ENCODE measurements at regions not wholly inside any gene's neighbourhood (a gene's known extent, or its start where the extent isn't known, plus 50 kb on each side); places are given as distances from the start of the nearest gene placed in this dataset.

GRCh38 chr15:100788418-100789105 is 91.1 kb upstream of the ALDH1A3 start:
- no peak overlapping the region for H3K4me3 ChIP-seq (ENCODE audit: low read depth, low read length)
- H3K36me3 ChIP-seq (ENCODE audit: control insufficient read depth in 2 of 2, insufficient read depth in 1 of 2, low read length in 2 of 2), result no peaks in the 10 kb centered on the region
- H3K27ac ChIP-seq (ENCODE audit: extremely low read depth, low read depth, low read length), result no peak overlapping the region
- ChIA-PET CTCF (interaction anchor here (0.5 kb wide), 1 partner anchor 83 kb away, joined by 4 read pairs; no protein-coding TSS in a partner anchor), POLR2A (no interaction called here)
- H3K9me3 ChIP-seq (ENCODE audit: control insufficient read depth, insufficient read depth, low read depth, low read length), result no peaks in the 10 kb centered on the region
- no peaks in the 10 kb centered on the region for H3K4me1 ChIP-seq (ENCODE audit: control insufficient read depth, insufficient read depth, low read length)
- TF ChIP-seq ZNF302 (tag by site-specific recombination; IDR thresholded peaks at IDR 0.05; ENCODE audit: low read depth) (no peak), KLF16 (tag by site-specific recombination; IDR thresholded peaks at IDR 0.05) (no peak), ZNF350 (tag by site-specific recombination; IDR thresholded peaks at IDR 0.05) (no peak), ZNF488 (tag by site-specific recombination; IDR thresholded peaks at IDR 0.05) (no peak), ZNF677 (tag by site-specific recombination; IDR thresholded peaks at IDR 0.05) (no peak), ZNF37A (tag by site-specific recombination; IDR thresholded peaks at IDR 0.05) (no peak), KLF8 (tag by site-specific recombination; IDR thresholded peaks at IDR 0.05) (no peak), ZNF24 (tag by site-specific recombination; IDR thresholded peaks at IDR 0.05) (no peak), ZNF660 (tag by site-specific recombination; IDR thresholded peaks at IDR 0.05) (no peak), ZSCAN16 (tag by site-specific recombination; IDR thresholded peaks at IDR 0.05) (no peak), ZNF223 (tag by site-specific recombination; IDR thresholded peaks at IDR 0.05) (no peak)
- TF ChIP-seq, protein P1, sequence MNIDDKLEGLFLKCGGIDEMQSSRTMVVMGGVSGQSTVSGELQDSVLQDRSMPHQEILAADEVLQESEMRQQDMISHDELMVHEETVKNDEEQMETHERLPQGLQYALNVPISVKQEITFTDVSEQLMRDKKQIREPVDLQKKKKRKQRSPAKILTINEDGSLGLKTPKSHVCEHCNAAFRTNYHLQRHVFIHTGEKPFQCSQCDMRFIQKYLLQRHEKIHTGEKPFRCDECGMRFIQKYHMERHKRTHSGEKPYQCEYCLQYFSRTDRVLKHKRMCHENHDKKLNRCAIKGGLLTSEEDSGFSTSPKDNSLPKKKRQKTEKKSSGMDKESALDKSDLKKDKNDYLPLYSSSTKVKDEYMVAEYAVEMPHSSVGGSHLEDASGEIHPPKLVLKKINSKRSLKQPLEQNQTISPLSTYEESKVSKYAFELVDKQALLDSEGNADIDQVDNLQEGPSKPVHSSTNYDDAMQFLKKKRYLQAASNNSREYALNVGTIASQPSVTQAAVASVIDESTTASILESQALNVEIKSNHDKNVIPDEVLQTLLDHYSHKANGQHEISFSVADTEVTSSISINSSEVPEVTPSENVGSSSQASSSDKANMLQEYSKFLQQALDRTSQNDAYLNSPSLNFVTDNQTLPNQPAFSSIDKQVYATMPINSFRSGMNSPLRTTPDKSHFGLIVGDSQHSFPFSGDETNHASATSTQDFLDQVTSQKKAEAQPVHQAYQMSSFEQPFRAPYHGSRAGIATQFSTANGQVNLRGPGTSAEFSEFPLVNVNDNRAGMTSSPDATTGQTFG (tag by site-specific recombination; IDR thresholded peaks at IDR 0.05; ENCODE audit: borderline replicate concordance), result no peak
- TF ChIP-seq, protein P2, sequence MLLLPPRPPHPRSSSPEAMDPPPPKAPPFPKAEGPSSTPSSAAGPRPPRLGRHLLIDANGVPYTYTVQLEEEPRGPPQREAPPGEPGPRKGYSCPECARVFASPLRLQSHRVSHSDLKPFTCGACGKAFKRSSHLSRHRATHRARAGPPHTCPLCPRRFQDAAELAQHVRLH (tag by site-specific recombination; IDR thresholded peaks at IDR 0.05), result no peak

DNA sequence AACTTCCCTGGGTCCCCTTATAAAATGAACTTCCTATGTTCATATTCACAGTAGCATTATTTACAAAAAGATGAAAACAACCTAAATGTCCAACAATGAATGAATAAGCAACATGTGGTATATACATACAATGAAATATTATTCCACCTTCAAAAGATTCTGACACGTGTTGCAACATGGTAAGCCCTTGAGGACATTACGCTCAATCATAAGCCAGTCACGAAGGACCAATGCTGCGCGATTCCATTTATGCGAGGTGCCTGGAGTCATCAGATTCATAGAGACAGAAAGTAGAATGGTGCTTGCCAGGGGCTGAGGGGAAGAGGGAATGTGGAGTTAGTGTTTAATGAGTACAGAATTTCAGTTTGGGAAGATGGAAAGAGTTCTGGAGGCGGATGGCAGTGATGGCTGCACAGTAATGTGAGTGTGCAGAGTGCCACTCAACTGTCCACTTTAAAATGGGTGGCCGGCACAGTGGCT is 88.8 kb upstream of the ALDH1A3 start:
- H3K27ac ChIP-seq (ENCODE audit: extremely low read depth, low read depth, low read length), result no peak overlapping the region
- CTCF ChIA-PET, result interaction anchor here (0.7 kb wide), 1 partner anchor 885 kb away, joined by 3 read pairs; no protein-coding TSS in a partner anchor
- no peak for TF ChIP-seq ZNF175 (tag by site-specific recombination; IDR thresholded peaks at IDR 0.05)
- no peak for TF ChIP-seq SCRT2 (tag by site-specific recombination; IDR thresholded peaks at IDR 0.05)
- TF ChIP-seq, protein P3, sequence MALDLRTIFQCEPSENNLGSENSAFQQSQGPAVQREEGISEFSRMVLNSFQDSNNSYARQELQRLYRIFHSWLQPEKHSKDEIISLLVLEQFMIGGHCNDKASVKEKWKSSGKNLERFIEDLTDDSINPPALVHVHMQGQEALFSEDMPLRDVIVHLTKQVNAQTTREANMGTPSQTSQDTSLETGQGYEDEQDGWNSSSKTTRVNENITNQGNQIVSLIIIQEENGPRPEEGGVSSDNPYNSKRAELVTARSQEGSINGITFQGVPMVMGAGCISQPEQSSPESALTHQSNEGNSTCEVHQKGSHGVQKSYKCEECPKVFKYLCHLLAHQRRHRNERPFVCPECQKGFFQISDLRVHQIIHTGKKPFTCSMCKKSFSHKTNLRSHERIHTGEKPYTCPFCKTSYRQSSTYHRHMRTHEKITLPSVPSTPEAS (tag by site-specific recombination; IDR thresholded peaks at IDR 0.05), result no peak
- TF ChIP-seq ZNF311 (tag by site-specific recombination; IDR thresholded peaks at IDR 0.05; ENCODE audit: borderline replicate concordance), result no peak
- TF ChIP-seq, protein P4, sequence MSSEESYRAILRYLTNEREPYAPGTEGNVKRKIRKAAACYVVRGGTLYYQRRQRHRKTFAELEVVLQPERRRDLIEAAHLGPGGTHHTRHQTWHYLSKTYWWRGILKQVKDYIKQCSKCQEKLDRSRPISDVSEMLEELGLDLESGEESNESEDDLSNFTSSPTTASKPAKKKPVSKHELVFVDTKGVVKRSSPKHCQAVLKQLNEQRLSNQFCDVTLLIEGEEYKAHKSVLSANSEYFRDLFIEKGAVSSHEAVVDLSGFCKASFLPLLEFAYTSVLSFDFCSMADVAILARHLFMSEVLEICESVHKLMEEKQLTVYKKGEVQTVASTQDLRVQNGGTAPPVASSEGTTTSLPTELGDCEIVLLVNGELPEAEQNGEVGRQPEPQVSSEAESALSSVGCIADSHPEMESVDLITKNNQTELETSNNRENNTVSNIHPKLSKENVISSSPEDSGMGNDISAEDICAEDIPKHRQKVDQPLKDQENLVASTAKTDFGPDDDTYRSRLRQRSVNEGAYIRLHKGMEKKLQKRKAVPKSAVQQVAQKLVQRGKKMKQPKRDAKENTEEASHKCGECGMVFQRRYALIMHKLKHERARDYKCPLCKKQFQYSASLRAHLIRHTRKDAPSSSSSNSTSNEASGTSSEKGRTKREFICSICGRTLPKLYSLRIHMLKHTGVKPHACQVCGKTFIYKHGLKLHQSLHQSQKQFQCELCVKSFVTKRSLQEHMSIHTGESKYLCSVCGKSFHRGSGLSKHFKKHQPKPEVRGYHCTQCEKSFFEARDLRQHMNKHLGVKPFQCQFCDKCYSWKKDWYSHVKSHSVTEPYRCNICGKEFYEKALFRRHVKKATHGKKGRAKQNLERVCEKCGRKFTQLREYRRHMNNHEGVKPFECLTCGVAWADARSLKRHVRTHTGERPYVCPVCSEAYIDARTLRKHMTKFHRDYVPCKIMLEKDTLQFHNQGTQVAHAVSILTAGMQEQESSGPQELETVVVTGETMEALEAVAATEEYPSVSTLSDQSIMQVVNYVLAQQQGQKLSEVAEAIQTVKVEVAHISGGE (tag by site-specific recombination; conservative IDR thresholded peaks at IDR 0.05; ENCODE audit: low read depth), result no peak
- TF ChIP-seq ZSCAN16 (tag by site-specific recombination; IDR thresholded peaks at IDR 0.05), result no peak
- no peak for TF ChIP-seq ZNF433 (tag by site-specific recombination; IDR thresholded peaks at IDR 0.05; ENCODE audit: low read depth)
- TF ChIP-seq KLF8 (tag by site-specific recombination; IDR thresholded peaks at IDR 0.05), result no peak
- no peak for TF ChIP-seq ZNF488 (tag by site-specific recombination; IDR thresholded peaks at IDR 0.05)
- TF ChIP-seq RBAK (tag by site-specific recombination; IDR thresholded peaks at IDR 0.05), result no peak
- TF ChIP-seq, protein P5, sequence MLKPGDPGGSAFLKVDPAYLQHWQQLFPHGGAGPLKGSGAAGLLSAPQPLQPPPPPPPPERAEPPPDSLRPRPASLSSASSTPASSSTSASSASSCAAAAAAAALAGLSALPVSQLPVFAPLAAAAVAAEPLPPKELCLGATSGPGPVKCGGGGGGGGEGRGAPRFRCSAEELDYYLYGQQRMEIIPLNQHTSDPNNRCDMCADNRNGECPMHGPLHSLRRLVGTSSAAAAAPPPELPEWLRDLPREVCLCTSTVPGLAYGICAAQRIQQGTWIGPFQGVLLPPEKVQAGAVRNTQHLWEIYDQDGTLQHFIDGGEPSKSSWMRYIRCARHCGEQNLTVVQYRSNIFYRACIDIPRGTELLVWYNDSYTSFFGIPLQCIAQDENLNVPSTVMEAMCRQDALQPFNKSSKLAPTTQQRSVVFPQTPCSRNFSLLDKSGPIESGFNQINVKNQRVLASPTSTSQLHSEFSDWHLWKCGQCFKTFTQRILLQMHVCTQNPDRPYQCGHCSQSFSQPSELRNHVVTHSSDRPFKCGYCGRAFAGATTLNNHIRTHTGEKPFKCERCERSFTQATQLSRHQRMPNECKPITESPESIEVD (tag by site-specific recombination; IDR thresholded peaks at IDR 0.05), result no peak
- no peak for TF ChIP-seq ZNF239 (tag by site-specific recombination; IDR thresholded peaks at IDR 0.05)
- no peak overlapping the region for H3K4me3 ChIP-seq (ENCODE audit: low read depth, low read length)
- H3K36me3 ChIP-seq (ENCODE audit: control insufficient read depth in 2 of 2, insufficient read depth in 1 of 2, low read length in 2 of 2), result no peaks in the 10 kb centered on the region
- no peaks in the 10 kb centered on the region for H3K4me1 ChIP-seq (ENCODE audit: control insufficient read depth, insufficient read depth, low read length)
- POLR2A ChIA-PET, result no interaction called here
- H3K9me3 ChIP-seq (ENCODE audit: control insufficient read depth, insufficient read depth, low read depth, low read length), result no peaks in the 10 kb centered on the region

Measured in HEK293 (cell line).